Inflammatory macrophage treated with lipopolysaccharide for 4 hours (primary cell): ENCODE measurements at regions not wholly inside any gene's neighbourhood (a gene's known extent, or its start where the extent isn't known, plus 50 kb on each side); places are given as distances from the start of the nearest gene placed in this dataset.

Source experiments
- DNase-seq: peaks from one replicate; pipeline ENCODE4 v3.0.0-alpha.2; 2020

GRCh38 chr6:153780011-153780410 lies 259.0 kb upstream of the OPRM1 start:
- DNase-seq, result no peak

- no peak for DNase-seq
Observed at GRCh38 chr6:153778216-153778615, 260.8 kb upstream of the OPRM1 start.

- DNase-seq, result no peak
Observed at GRCh38 chr6:153771577-153771976, 267.5 kb upstream of the OPRM1 start.

- no peak for DNase-seq
Observed at GRCh38 chr6:153767127-153767526, 271.9 kb upstream of the OPRM1 start.

GRCh38 chr6:153758516-153758915 lies 280.5 kb upstream of the OPRM1 start:
- DNase-seq, result no peak

GRCh38 chr6:153735761-153736160 lies 303.3 kb upstream of the OPRM1 start:
- DNase-seq, result no peak

GRCh38 chr6:153729189-153729588 lies 309.9 kb upstream of the OPRM1 start:
- no peak for DNase-seq

GRCh38 chr6:153727885-153728284 lies 311.2 kb upstream of the OPRM1 start:
- no peak for DNase-seq

GRCh38 chr6:153725456-153725855 lies 313.6 kb upstream of the OPRM1 start:
- DNase-seq, result no peak

- DNase-seq, result no peak
Observed at GRCh38 chr6:153720732-153721131, 318.3 kb upstream of the OPRM1 start.

GRCh38 chr6:153705429-153705828 lies 333.6 kb upstream of the OPRM1 start:
- no peak for DNase-seq

GRCh38 chr6:153702671-153703070 lies 336.4 kb upstream of the OPRM1 start:
- DNase-seq, result no peak

GRCh38 chr6:153698637-153699036 lies 340.4 kb upstream of the OPRM1 start:
- DNase-seq, result no peak

GRCh38 chr6:153698001-153698400 lies 341.0 kb upstream of the OPRM1 start:
- DNase-seq, result no peak

GRCh38 chr6:153677522-153677921 lies 361.5 kb upstream of the OPRM1 start:
- no peak for DNase-seq

GRCh38 chr6:153673750-153674149 lies 365.3 kb upstream of the OPRM1 start:
- no peak for DNase-seq

- DNase-seq, result no peak
Observed at GRCh38 chr6:153673225-153673624, 365.8 kb upstream of the OPRM1 start.

GRCh38 chr6:153670403-153671026 lies 368.5 kb upstream of the OPRM1 start:
- DNase-seq, result no peak

- no peak for DNase-seq
Observed at GRCh38 chr6:153668758-153669157, 370.3 kb upstream of the OPRM1 start.

- no peak for DNase-seq
Observed at GRCh38 chr6:153662982-153663381, 376.1 kb upstream of the OPRM1 start.

- DNase-seq, result no peak
Observed at GRCh38 chr6:153645326-153645725, 393.7 kb upstream of the OPRM1 start.

GRCh38 chr6:153644000-153644399 lies 395.0 kb upstream of the OPRM1 start:
- DNase-seq, result no peak

GRCh38 chr6:153634416-153634815 lies 404.6 kb upstream of the OPRM1 start:
- DNase-seq, result no peak

- no peak for DNase-seq
Observed at GRCh38 chr6:153625089-153625488, 414.0 kb upstream of the OPRM1 start.

GRCh38 chr6:153624528-153624927 lies 414.5 kb upstream of the OPRM1 start:
- no peak for DNase-seq

GRCh38 chr6:153623496-153623895 lies 415.5 kb upstream of the OPRM1 start:
- no peak for DNase-seq
